Hematopoietic multipotent progenitor cell treated with erythropoietin and hydrocortisone succinate and interleukin-3 and kit ligand, for 15 days (in vitro differentiated cells): ENCODE measurements at regions not wholly inside any gene's neighbourhood (a gene's known extent, or its start where the extent isn't known, plus 50 kb on each side); places are given as distances from the start of the nearest gene placed in this dataset.

Experiments used
- DNase-seq: peaks from one replicate; pipeline ENCODE4 v3.0.0-alpha.2; 2015; ENCODE audit warnings: low spot score

DNA sequence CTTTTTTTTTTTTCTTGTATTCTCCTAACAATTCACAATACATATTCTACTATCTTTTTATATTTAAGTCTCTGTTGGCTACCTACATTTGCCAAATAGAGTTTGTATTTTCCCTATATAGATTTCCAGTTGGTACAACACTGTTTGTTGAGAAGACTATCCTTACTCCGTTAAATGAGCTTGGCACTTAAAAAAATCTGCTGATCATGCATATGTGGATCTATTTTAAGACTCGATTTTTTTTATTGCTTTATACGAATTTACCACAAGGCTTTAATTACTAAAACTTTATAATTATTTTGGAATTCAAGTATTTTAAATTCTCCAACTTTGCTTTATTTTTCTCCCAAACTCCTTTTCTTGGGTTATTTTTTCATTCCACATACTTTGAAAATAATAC is 855.6 kb downstream of the C6orf118 start:
- DNase-seq, result no peak

GRCh38 chr6:164442572-164442971 is 866.8 kb downstream of the C6orf118 start:
- DNase-seq, result no peak

GRCh38 chr6:164439331-164439730 is 870.1 kb downstream of the C6orf118 start:
- DNase-seq, result no peak

DNA sequence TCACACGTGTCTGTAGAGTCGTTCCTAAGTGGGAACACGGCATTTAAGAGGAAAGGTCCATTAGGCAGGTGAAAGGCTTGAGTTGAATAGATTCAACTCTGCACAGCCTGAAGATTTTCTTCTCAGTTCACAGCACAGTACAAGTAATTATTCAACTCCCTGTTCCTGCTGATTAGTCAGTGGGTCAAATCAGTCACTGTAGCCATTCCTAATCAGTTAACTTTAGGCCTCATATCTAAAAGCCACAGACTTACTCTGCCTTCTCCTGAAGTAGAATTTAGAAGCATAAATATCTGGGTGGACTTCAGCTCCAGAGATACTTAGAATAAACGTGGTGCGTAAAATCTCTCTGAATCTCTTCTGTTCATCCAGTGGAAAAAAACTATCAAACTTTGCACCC is 872.4 kb downstream of the C6orf118 start:
- no peak for DNase-seq

DNA sequence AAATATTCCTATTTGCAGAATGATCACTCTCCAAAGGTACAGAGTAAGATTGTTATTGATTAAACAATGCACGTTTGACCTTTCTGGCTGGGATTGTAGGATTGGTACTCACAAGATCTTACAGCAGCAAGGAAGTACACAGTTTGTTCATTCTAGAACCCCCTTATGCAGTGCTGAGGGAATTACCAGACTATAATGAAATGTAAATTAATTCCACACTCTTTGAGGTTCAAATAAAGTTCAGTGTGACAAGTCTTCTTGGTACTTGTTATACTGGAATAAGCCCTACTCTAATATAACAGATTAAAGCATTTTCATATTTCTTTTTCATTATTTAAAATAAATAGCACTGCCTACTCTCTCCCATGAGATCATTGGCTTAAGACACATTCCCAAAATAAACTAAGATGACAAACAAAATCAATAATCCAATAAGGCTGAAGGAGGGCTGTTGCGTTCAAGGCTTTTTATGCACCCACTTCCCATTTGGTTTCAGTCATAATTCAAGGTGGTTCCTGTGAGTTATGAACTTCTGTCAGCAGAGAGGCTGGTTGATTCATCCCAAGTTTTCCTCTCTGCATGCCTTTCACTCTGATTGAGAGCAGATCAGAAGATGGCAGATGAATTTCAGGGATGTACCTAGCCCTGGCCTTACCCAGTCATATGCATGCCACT is 881.5 kb downstream of the C6orf118 start:
- no peak for DNase-seq

GRCh38 chr6:164424489-164424888 is 884.9 kb downstream of the C6orf118 start:
- DNase-seq, result no peak

DNA sequence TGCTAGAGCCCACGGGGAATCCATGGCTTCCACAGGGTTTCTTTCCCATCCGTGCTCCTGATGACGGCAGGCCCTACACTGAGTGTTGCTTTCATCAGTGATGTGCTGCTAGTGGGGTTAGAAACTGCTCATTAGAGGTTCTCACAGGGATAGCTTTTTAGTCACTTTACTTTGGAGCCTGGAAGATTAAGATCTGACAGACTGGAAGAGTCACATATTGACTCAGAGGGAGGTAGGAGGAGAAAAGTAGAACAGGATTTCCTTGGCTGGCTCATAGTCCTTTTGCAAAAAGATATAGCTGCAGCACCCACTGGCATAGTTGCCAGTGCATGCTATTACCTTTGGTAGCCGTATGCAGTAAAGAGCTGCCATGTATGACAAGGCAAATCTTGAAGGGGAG is 890.3 kb downstream of the C6orf118 start:
- DNase-seq, result no peak

- no peak for DNase-seq
These were observed 891.2 kb downstream of the C6orf118 start for GRCh38 chr6:164418262-164418588.

GRCh38 chr6:164417537-164418261 is 891.7 kb downstream of the C6orf118 start:
- no peak for DNase-seq

DNA sequence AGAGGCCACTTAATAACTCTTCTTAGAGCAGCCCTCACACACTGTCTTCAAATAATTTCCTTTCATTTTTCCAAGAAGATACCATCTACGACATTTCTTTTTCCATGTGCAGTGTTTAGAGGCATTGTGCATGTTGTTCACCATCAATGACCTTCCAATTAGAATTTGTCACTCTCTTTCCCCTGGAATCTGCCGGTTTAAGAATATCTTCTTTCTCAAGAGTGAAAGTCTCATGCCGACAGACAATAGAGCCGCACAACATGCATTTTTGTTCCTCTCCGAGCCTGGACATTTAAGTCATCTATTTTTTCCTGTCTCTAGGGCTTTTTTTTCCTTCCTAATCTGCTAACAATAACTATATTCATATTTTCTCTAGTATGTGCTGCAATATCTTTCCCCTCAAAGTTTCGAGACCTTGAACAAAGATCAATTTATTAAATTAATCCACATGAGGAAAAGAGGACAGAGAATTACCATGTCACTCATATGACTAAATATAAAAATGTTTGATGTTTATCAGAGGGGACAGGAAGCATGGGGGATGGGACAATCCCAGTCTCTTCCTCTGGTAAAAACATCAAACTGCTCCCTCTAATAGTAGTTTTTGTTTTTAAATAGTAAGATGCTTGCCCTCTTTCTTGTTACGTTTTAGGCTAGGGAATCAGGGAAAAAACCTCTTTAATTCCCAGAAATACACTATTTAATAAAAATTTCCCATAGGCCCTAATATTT is 893.4 kb downstream of the C6orf118 start:
- no peak for DNase-seq

- DNase-seq, result no peak
These were observed 894.7 kb downstream of the C6orf118 start for GRCh38 chr6:164414695-164415094.

- no peak for DNase-seq
These were observed 896.8 kb downstream of the C6orf118 start for GRCh38 chr6:164412566-164412965.

DNA sequence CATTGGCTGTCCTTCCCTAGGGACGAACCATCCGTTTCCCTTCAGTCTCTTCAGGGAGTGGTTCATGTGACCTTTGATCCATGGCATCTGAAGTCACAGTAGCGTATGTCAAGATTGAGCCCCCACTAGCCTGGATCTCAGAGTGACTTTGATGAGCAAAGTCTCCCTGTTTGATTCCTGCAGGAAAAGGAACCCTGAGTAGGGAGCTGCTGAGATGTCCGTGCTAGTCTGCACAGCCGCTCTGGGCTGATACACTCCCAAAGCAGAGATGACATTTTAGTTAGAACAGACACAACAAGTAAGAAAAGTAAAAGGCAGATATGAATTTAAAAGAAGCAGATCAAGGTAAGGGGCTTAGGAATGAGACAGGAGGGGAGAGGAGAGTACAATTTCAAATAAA is 899.4 kb downstream of the C6orf118 start:
- no peak for DNase-seq

- no peak for DNase-seq
These were observed 899.9 kb downstream of the C6orf118 start for GRCh38 chr6:164409309-164410009.

- no peak for DNase-seq
These were observed 900.5 kb downstream of the C6orf118 start for GRCh38 chr6:164408868-164409267.

- DNase-seq, result no peak
These were observed 904.5 kb downstream of the C6orf118 start for GRCh38 chr6:164404812-164405488.

GRCh38 chr6:164401871-164402270 is 907.5 kb downstream of the C6orf118 start:
- no peak for DNase-seq

GRCh38 chr6:164398647-164399046 is 910.8 kb downstream of the C6orf118 start:
- DNase-seq, result no peak

- DNase-seq, result no peak
These were observed 913.0 kb downstream of the C6orf118 start for GRCh38 chr6:164396071-164397047.

DNA sequence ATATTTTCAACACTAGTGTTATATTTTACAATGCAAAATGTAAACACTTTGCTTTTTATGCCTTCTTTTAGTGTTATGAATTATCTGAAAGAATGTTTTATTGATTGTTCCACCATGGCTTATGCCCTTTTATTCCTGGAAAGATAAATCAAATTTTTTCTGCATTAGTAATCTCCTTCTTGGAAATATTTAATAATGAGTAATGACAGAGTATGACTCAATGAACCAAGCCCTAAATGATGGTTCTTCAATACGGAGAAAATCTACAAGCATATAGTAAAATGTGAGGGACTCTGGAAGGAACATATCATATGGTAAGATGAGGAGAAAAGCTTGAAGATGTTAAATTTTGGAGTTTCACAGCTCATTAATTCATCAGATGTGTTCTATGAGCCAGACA is 929.6 kb downstream of the C6orf118 start:
- no peak for DNase-seq

- DNase-seq, result no peak
These were observed 931.1 kb downstream of the C6orf118 start for GRCh38 chr6:164378330-164378729.
